ENCODE measurements at regions not wholly inside any gene's neighbourhood (a gene's known extent, or its start where the extent isn't known, plus 50 kb on each side); places are given as distances from the start of the nearest gene placed in this dataset.

DNA sequence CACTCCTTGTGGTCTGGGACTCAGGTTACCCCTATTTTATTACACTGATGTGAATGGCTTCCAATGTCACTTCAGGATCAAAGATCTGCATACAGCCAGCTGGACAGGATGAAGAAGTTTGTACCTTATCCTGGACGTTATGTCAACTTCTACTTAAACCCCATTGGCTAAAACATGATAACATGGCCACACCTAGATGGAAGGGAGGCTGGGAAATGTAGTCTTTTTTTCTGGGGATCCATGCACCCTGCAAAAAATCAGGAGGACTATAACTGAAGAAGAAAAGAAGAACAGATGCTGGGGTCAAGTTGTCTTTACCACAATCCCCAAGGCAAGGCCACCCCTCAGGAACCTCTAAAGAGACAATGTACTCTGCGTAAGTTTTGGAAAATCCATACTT is 459.2 kb downstream of the BCOR start:
- TF ChIP-seq, protein P1, sequence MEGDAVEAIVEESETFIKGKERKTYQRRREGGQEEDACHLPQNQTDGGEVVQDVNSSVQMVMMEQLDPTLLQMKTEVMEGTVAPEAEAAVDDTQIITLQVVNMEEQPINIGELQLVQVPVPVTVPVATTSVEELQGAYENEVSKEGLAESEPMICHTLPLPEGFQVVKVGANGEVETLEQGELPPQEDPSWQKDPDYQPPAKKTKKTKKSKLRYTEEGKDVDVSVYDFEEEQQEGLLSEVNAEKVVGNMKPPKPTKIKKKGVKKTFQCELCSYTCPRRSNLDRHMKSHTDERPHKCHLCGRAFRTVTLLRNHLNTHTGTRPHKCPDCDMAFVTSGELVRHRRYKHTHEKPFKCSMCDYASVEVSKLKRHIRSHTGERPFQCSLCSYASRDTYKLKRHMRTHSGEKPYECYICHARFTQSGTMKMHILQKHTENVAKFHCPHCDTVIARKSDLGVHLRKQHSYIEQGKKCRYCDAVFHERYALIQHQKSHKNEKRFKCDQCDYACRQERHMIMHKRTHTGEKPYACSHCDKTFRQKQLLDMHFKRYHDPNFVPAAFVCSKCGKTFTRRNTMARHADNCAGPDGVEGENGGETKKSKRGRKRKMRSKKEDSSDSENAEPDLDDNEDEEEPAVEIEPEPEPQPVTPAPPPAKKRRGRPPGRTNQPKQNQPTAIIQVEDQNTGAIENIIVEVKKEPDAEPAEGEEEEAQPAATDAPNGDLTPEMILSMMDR (IDR thresholded peaks at IDR 0.05), result no peak
- TF ChIP-seq POLR2A (IDR thresholded peaks at IDR 0.05), result no peak

Data from body of pancreas (tissue), 4 donors.